ENCODE measurements at regions not wholly inside any gene's neighbourhood (a gene's known extent, or its start where the extent isn't known, plus 50 kb on each side); places are given as distances from the start of the nearest gene placed in this dataset.

DNA sequence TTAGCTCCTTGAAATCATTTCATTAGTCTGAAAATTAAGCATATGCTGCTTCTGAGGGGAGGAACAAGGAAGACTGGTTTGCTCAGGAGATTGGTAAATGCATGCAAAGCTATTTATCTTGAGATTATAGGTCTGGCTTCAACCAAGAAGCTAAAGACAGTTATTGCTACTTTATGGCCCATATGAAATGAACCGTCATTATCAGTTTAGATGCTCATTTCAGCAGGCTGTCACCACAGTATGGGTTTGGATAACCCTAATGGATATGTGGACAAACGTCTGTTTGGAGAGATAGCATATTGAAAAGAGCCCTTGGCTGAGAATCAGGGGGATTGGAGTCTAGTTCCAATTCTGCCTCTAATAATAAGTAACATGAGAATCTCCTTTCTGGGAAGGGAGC lies 922.6 kb downstream of the TUSC7 start:
- Mint-ChIP-seq H3K27me3 (ENCODE audit: insufficient read depth) (peaks cover 12% of the 10 kb centered on the region), H3K9me3 (no peaks in the 10 kb centered on the region), H3K4me1 (peaks cover 21% of the 10 kb centered on the region), H3K27ac (no peak overlapping the region), H3K36me3 (ENCODE audit: low read depth) (no peaks in the 10 kb centered on the region), H3K4me3 (no peak overlapping the region)
- no peak for DNase-seq
- no peaks in the 10 kb centered on the region for H3K36me3 ChIP-seq (ENCODE audit: control insufficient read depth, insufficient read depth, low read length)
- TF ChIP-seq, protein P1, sequence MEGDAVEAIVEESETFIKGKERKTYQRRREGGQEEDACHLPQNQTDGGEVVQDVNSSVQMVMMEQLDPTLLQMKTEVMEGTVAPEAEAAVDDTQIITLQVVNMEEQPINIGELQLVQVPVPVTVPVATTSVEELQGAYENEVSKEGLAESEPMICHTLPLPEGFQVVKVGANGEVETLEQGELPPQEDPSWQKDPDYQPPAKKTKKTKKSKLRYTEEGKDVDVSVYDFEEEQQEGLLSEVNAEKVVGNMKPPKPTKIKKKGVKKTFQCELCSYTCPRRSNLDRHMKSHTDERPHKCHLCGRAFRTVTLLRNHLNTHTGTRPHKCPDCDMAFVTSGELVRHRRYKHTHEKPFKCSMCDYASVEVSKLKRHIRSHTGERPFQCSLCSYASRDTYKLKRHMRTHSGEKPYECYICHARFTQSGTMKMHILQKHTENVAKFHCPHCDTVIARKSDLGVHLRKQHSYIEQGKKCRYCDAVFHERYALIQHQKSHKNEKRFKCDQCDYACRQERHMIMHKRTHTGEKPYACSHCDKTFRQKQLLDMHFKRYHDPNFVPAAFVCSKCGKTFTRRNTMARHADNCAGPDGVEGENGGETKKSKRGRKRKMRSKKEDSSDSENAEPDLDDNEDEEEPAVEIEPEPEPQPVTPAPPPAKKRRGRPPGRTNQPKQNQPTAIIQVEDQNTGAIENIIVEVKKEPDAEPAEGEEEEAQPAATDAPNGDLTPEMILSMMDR (conservative IDR thresholded peaks at IDR 0.05), result no peak
- H3K27ac ChIP-seq (ENCODE audit: low read depth, low read length), result no peak overlapping the region
- peaks cover 11% of the 10 kb centered on the region for H3K27me3 ChIP-seq (ENCODE audit: control insufficient read depth, insufficient read depth, low read length, poor library complexity, severe bottlenecking)
- WGBS, 2 experiments (ENCODE audit: insufficient coverage in 1 of 2, insufficient read length in 1 of 2), result 89 to 92% methylated on average over 2 of the region's 2 CpGs
- H3K9ac ChIP-seq (ENCODE audit: extremely low read depth, low read length, poor library complexity, severe bottlenecking), result no peak overlapping the region
- peaks cover under 1% of the 10 kb centered on the region for H3K4me1 ChIP-seq (ENCODE audit: control insufficient read depth, insufficient read depth, low read length)
- H3K9me3 ChIP-seq (ENCODE audit: control insufficient read depth, low read length), result no peaks in the 10 kb centered on the region
- no peak overlapping the region for H3K4me3 ChIP-seq (ENCODE audit: low read length)

DNA sequence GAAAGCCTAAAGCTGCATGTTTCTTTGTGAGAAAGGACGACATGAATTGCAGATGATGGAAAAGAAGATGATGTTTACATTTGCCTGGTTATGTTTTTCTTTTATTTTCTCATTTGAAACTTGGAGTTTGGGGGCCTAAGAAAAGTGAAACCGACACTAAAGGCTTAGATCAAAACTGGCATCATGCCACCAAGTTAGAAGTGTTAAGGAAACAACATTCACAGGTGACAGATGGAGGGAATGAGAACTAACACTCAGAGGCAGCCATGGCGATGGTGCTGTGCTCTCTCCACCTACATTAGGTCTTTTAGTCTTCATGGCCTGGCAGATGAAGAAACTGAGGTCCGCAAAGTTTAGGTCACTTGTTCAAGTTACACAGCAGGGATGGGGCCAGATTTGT lies 923.6 kb downstream of the TUSC7 start:
- DNase-seq, result no peak
- Histone ChIP-seq H3K27me3 (ENCODE audit: control insufficient read depth, insufficient read depth, low read length, poor library complexity, severe bottlenecking) (peaks cover 11% of the 10 kb centered on the region), H3K9me3 (ENCODE audit: control insufficient read depth, low read length) (no peaks in the 10 kb centered on the region), H3K27ac (ENCODE audit: low read depth, low read length) (no peak overlapping the region), H3K9ac (ENCODE audit: extremely low read depth, low read length, poor library complexity, severe bottlenecking) (no peak overlapping the region), H3K36me3 (ENCODE audit: control insufficient read depth, insufficient read depth, low read length) (no peaks in the 10 kb centered on the region), H3K4me3 (ENCODE audit: low read length) (no peak overlapping the region), H3K4me1 (ENCODE audit: control insufficient read depth, insufficient read depth, low read length) (no peaks in the 10 kb centered on the region)
- no peak overlapping the region for H3K4me3 Mint-ChIP-seq
- 91 to 93% methylated on average over 4 of the region's 4 CpGs for WGBS, 2 experiments (ENCODE audit: insufficient coverage in 1 of 2, insufficient read length in 1 of 2)
- no peaks in the 10 kb centered on the region for H3K36me3 Mint-ChIP-seq (ENCODE audit: low read depth)
- H3K4me1 Mint-ChIP-seq, result peaks cover 13% of the 10 kb centered on the region
- no peak overlapping the region for H3K27ac Mint-ChIP-seq
- TF ChIP-seq, protein P1 (conservative IDR thresholded peaks at IDR 0.05), result no peak
- H3K9me3 Mint-ChIP-seq, result no peaks in the 10 kb centered on the region
- peaks cover 12% of the 10 kb centered on the region for H3K27me3 Mint-ChIP-seq (ENCODE audit: insufficient read depth)

DNA sequence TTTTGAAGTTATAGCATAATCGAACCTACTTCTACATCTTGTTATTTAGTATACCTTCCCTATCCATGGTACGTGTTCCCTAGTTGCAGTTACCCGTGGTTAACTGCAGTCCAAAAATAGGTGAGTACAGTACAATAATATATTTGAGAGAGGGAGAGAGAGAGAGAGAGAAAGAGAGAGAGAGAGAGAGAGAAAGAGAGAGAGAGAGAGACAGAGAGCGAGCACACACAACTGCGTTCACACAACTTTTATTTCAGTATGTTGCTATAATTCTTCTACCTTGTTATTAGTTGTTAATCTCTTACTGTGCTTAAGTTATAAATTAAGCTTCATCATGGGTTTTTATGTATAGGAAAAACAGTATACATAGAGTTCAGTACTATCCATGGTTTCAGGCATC lies 928.1 kb downstream of the TUSC7 start:
- Histone ChIP-seq H3K27me3 (ENCODE audit: control insufficient read depth, insufficient read depth, low read length, poor library complexity, severe bottlenecking) (no peaks in the 10 kb centered on the region), H3K9me3 (ENCODE audit: control insufficient read depth, low read length) (no peaks in the 10 kb centered on the region), H3K36me3 (ENCODE audit: control insufficient read depth, insufficient read depth, low read length) (no peaks in the 10 kb centered on the region), H3K4me1 (ENCODE audit: control insufficient read depth, insufficient read depth, low read length) (no peaks in the 10 kb centered on the region), H3K4me3 (ENCODE audit: low read length) (no peak overlapping the region), H3K27ac (ENCODE audit: low read depth, low read length) (no peak overlapping the region), H3K9ac (ENCODE audit: extremely low read depth, low read length, poor library complexity, severe bottlenecking) (no peak overlapping the region)
- Mint-ChIP-seq H3K27ac (no peak overlapping the region), H3K4me1 (peaks cover under 1% of the 10 kb centered on the region), H3K4me3 (no peak overlapping the region), H3K9me3 (no peaks in the 10 kb centered on the region), H3K36me3 (ENCODE audit: low read depth) (no peaks in the 10 kb centered on the region), H3K27me3 (ENCODE audit: insufficient read depth) (peaks cover 12% of the 10 kb centered on the region)
- TF ChIP-seq, protein P1 (conservative IDR thresholded peaks at IDR 0.05), result no peak
- WGBS, 2 experiments (ENCODE audit: insufficient coverage in 1 of 2, insufficient read length in 1 of 2), result 88 to 100% methylated on average over 2 to 3 of the region's 5 CpGs
- no peak for DNase-seq

Measured in endodermal cell (in vitro differentiated cells).